VCaP (cell line): ENCODE measurements at regions not wholly inside any gene's neighbourhood (a gene's known extent, or its start where the extent isn't known, plus 50 kb on each side); places are given as distances from the start of the nearest gene placed in this dataset.

Experiments
- H3K27ac ChIP-seq: fragments of 450-650 bp; 2 replicates; pipeline ENCODE4 v1.5.1; 2017
- TF ChIP-seq, protein P1 (sequence below): fragments of 450-650 bp; conservative IDR thresholded peaks from 2 replicates; pipeline ENCODE4 v1.5.1; 2017; ENCODE audit warnings: mild to moderate bottlenecking, moderate library complexity

DNA sequence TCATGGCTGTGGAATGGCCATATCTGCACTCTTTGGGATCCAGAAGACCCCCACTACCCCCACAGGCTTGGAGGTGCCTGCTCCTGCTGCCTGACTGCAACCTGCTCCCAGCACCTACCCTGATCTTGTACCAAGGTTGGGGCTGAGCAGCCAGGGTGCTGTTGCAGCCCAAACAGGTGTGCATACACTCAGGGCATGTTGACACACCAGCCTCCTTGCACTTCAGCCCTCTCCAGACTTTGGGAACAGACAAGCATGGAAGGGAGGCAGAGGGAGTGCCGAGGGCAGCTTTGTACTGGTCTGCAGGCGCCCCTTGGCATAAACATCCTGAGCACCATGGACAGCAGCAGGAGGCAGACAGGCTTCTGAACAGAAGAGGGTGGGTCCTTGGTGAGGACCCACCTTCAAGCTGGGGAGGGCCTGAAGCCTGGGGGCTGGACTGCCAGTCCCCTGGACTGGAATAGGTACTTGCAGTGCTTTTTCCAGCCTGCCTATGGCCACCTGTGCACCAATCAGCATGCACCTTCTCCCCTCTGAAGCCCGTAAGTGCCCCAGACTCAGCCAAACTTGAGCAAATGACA is 1675.8 kb downstream of the HACE1 start:
- TF ChIP-seq, protein P1, sequence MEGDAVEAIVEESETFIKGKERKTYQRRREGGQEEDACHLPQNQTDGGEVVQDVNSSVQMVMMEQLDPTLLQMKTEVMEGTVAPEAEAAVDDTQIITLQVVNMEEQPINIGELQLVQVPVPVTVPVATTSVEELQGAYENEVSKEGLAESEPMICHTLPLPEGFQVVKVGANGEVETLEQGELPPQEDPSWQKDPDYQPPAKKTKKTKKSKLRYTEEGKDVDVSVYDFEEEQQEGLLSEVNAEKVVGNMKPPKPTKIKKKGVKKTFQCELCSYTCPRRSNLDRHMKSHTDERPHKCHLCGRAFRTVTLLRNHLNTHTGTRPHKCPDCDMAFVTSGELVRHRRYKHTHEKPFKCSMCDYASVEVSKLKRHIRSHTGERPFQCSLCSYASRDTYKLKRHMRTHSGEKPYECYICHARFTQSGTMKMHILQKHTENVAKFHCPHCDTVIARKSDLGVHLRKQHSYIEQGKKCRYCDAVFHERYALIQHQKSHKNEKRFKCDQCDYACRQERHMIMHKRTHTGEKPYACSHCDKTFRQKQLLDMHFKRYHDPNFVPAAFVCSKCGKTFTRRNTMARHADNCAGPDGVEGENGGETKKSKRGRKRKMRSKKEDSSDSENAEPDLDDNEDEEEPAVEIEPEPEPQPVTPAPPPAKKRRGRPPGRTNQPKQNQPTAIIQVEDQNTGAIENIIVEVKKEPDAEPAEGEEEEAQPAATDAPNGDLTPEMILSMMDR = no peak
- no peak overlapping the region for H3K27ac ChIP-seq

DNA sequence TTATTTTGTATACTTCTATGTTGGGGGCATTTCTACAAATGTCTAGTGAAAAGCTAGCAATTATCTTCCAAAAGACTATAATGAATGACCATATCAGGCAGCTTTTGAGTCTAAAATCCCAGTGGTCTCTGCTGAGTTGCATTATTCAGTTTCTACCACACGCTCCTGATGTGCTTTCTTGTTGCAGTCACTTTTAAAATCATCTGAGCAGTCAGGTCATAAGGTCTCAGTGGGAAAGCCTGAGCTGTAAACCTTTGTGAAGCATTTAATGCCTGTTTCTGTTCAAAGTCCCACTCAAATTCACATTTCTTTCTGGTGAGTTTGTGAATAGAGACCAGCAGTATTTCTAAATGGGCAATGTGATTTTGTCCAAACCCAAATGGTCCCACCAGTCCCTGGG is 1681.5 kb downstream of the HACE1 start:
- H3K27ac ChIP-seq = no peak overlapping the region
- TF ChIP-seq, protein P1 = no peak

DNA sequence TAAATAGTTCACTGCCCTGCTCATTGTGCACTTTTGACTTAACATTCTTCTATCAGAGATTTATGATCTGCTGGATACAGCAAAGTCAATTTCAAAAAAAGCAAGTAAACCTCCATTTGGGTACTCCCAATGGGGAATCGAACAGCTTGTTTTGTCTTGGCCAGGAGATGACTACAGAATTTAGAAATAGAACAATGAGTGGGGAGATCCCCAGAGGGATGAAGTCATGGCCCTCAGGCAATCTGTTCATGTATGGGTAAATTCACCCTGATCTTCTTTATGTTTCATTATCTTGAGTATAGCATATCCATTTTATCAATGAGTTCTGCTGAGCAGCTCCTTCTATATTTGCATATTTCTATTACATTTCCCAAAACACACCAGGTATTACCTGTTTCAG is 1681.9 kb downstream of the HACE1 start:
- no peak overlapping the region for H3K27ac ChIP-seq
- TF ChIP-seq, protein P1 = no peak

DNA sequence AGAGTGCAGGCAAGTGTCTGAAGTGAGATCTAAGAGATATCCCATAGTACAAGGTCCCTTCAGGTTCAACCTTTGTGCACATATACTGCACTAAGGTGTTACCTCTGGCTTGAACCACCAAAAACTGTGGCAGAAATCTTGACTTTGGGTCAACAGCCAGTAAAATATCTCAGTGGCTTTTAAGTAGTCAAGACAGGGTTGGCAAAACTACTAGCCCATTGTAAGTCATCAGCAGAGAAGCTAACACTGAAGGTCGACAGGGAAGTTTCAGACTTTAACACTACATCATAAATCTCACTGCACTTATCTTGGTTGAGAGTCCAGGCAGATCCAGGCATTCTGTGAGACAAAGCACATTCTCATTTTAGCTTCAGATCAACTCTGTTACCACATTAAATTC is 1684.7 kb downstream of the HACE1 start:
- TF ChIP-seq, protein P1 = no peak
- H3K27ac ChIP-seq = no peak overlapping the region

DNA sequence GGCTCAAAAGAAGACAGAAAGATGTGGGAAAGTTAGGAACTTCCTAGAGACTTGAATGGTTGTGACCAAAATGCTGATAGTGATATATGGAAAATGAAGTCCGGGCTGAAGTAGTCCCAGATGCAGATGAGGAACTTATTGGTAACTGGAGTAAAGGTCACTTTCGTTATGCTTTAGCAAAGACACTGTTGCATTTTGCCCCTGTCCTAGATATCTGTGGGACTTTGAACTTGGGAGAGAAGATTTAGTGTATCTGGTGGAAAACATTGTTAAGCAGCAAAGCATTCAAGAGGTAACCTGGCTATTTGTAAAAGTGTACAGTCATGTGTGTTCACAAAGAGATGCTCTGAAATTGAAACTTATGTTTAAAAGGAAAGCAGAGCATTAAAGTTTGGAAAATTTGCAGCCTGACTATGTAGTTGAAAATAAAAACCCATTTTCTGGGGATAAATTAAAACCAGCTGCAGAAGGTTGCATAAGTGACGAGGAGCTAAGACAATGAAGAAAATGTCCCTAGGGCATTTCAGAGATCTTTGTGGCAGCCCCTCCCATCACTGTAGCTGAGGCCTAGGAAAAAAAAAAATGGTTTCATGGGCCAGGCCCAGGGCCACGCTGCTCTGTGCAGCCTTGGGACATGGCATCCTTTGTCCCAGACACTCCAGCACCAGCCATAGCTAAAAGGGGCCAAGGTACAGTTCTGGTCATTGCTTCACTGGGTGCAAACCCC is 1692.2 kb downstream of the HACE1 start:
- H3K27ac ChIP-seq = no peak overlapping the region
- TF ChIP-seq, protein P1 = no peak

DNA sequence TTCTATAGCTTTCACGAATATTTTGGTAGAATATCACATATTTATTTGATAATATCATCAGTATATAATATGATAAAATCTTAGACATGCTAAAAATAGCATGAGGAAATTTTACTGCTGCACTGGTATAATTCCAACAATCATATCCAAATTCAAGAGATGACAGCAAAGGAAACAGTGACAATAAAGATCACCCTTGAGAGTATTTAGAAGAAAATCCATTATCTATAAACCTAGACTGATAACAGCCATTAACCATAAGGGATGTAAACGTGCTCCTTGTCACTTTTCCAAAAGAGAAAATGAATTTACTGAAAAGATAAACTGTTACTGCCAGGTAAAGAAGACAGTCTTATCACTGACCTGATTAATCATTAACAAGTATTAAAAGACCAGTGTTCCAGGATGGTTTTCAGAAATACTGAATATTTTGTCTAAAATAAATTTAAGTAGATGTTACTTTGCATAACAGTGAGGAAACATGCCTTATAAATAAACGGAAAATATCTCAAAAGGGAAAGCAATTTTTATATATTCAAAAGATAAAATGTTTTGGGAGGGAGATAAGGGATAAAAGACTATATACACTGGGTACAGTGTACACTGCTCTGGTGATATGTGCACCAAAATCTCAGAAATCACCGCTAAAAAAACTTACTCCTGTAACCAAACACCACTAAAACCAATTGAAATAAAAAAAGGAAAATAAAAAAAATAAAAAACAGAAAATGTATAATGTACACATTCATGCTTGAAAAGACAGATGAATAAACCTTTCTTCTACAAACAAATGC is 1704.7 kb downstream of the HACE1 start:
- H3K27ac ChIP-seq = peak overlapping the region; percentile 26; the same call in 1 of the 2 replicates
- TF ChIP-seq, protein P1 = no peak

DNA sequence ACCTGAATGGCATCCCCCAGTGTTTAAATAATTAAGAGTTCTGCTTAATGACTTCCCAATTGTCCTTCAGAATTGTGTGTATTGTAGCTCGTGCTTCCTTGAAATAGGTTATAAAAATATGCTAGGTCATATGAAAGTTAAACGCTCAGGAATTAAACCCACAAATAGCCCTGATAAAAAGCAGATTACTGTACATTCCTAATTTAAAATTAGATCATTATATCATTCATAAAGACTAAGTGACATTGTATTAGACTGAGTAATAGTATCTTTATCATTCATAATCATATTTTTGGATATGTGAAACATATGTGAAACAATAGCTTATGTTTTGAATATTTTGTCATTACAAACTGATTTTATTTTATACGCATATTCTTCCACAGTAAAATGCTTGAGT is 1706.7 kb downstream of the HACE1 start:
- no peak overlapping the region for H3K27ac ChIP-seq
- TF ChIP-seq, protein P1 = no peak
